Right lobe of liver (tissue), 6 donors: ENCODE measurements at regions not wholly inside any gene's neighbourhood (a gene's known extent, or its start where the extent isn't known, plus 50 kb on each side); places are given as distances from the start of the nearest gene placed in this dataset.

Experiments used
- ATAC-seq, 4 donors: fragments of 200-7000 bp; cut with Tn5 transposase; one replicate each; pipeline ENCODE4 v1.9.1; 2020; ENCODE audit warnings: mild to moderate bottlenecking in 4 of 4, moderate library complexity in 4 of 4
- DNase-seq, 3 donors: peaks; one replicate each; pipeline ENCODE4 v3.0.0-alpha.2; 2020
- H3K27ac ChIP-seq, 3 donors: fragments of 200-600 bp; one replicate each; pipeline ENCODE4 v1.8.0; 2022
- H3K27me3 ChIP-seq, 2 donors: fragments of 200-600 bp; one replicate each; pipeline ENCODE4 v1.8.0; 2022
- H3K36me3 ChIP-seq, 4 donors: fragments of 200-600 bp; sonication (generic) in 1 of 4; one replicate each; pipeline versions ENCODE4 v1.5.1 to v1.8.0; 2017 to 2022; ENCODE audit warnings: control low read depth in 1 of 4
- H3K4me1 ChIP-seq, 4 donors: fragments of 200-600 bp; sonication (generic) in 1 of 4; one replicate each; pipeline versions ENCODE4 v1.5.1 to v1.8.0; 2017 to 2022; ENCODE audit warnings: control low read depth in 1 of 4
- H3K4me3 ChIP-seq, 3 donors: fragments of 200-600 bp; one replicate each; pipeline ENCODE4 v1.8.0; 2022
- H3K9me3 ChIP-seq, 4 donors: fragments of 200-600 bp; sonication (generic) in 1 of 4; one replicate each; pipeline versions ENCODE4 v1.5.1 to v1.8.0; 2017 to 2022; ENCODE audit warnings: control low read depth in 1 of 4
- CTCF ChIP-seq, 4 donors: fragments of 200-600 bp in 3 of 4; fragments of 450-650 bp in 1 of 4; IDR thresholded peaks; one replicate each; pipeline versions ENCODE4 v1.5.1 to v1.8.0; 2016 to 2022; ENCODE audit warnings: antibody characterized with exemption in 4 of 4, mild to moderate bottlenecking in 2 of 4
- POLR2A ChIP-seq: fragments of 450-650 bp; IDR thresholded peaks from one replicate; pipeline ENCODE4 v1.6.1; 2017; ENCODE audit warnings: antibody characterized with exemption, mild to moderate bottlenecking
- WGBS: methylation state at CpG from one replicate; pipeline ENCODE4 v1.1.6; 2018; ENCODE audit warnings: low coverage, low lambda C conversion rate; ENCODE audit not compliant: insufficient coverage; ENCODE audit errors: missing lambda C conversion rate; 5-methylcytosine and 5-hydroxymethylcytosine counted together
- intact Hi-C, 2 donors: fragments of 100-400 bp; cut with DNase I; formaldehyde crosslinking; loops; one replicate each; pipeline versions ENCODE4 v1.11.2 to v1.14.1; 2022
- donor health status: DM: no; HTN: yes; CAD: no.
- donor health status: DM: no; HTN: no; CAD: no.
- donor health status: DM: no; HTN: no; CAD: no.
- donor health status: DM: no; HTN: yes; CAD: no.
- donor health status: DM: no; HTN: yes; CAD: no.

- WGBS = 82% methylated on average over 5 of the region's 7 CpGs
- H3K27ac ChIP-seq = no peak overlapping the region
- H3K36me3 ChIP-seq = no peaks in the 10 kb centered on the region
- intact Hi-C loops = no loop called here
- no peak overlapping the region for H3K4me3 ChIP-seq
- ATAC-seq (peak in 1 of 4 donors; percentile 7), DNase-seq (no peak)
- H3K9me3 ChIP-seq = no peaks in the 10 kb centered on the region
- TF ChIP-seq POLR2A (no peak), CTCF (IDR thresholded peaks at IDR 0.05) (no peak)
- H3K27me3 ChIP-seq = no peaks in the 10 kb centered on the region
- peaks cover 0 to 42% (median 2%) of the 10 kb centered on the region in 4 donors for H3K4me1 ChIP-seq
Observed at GRCh38 chr11:34825670-34826383, 90.4 kb downstream of the APIP start.

GRCh38 chr11:34825315-34825669, 90.9 kb downstream of the APIP start:
- DNase-seq (no peak), ATAC-seq (no peak)
- Histone ChIP-seq H3K4me3 (no peak overlapping the region), H3K4me1 (peaks cover 0 to 42% (median 2%) of the 10 kb centered on the region in 4 donors), H3K27me3 (no peaks in the 10 kb centered on the region), H3K27ac (no peak overlapping the region), H3K9me3 (no peaks in the 10 kb centered on the region), H3K36me3 (no peaks in the 10 kb centered on the region)
- 60% methylated on average over 3 of the region's 3 CpGs for WGBS
- TF ChIP-seq POLR2A (no peak), CTCF (IDR thresholded peaks at IDR 0.05) (no peak)
- intact Hi-C loops = no loop called here

- DNase-seq (no peak), ATAC-seq (no peak)
- Histone ChIP-seq H3K27ac (no peak overlapping the region), H3K9me3 (no peaks in the 10 kb centered on the region), H3K4me1 (peaks cover 0 to 42% (median 2%) of the 10 kb centered on the region in 4 donors), H3K27me3 (no peaks in the 10 kb centered on the region), H3K36me3 (no peaks in the 10 kb centered on the region), H3K4me3 (no peak overlapping the region)
- intact Hi-C loops = no loop called here
- no peak for TF ChIP-seq CTCF (IDR thresholded peaks at IDR 0.05)
- no peak for TF ChIP-seq POLR2A
Observed at GRCh38 chr11:34824425-34824824, 91.8 kb downstream of the APIP start.

GRCh38 chr11:34823639-34824038, 92.5 kb downstream of the APIP start:
- peak overlapping the region in 1 of 3 donors; percentile 82 for H3K27ac ChIP-seq
- no peak overlapping the region for H3K4me3 ChIP-seq
- DNase-seq (no peak), ATAC-seq (peak in 1 of 4 donors; percentile 4)
- H3K36me3 ChIP-seq = no peaks in the 10 kb centered on the region
- H3K27me3 ChIP-seq = no peaks in the 10 kb centered on the region
- H3K9me3 ChIP-seq = no peaks in the 10 kb centered on the region
- no peak for TF ChIP-seq CTCF (IDR thresholded peaks at IDR 0.05)
- no peak for TF ChIP-seq POLR2A
- intact Hi-C loops = no loop called here
- 73% methylated on average over 2 of the region's 2 CpGs for WGBS
- H3K4me1 ChIP-seq = peaks cover 0 to 42% (median 2%) of the 10 kb centered on the region in 4 donors

GRCh38 chr11:34823197-34823596, 93.0 kb downstream of the APIP start:
- 13% methylated on average over 3 of the region's 3 CpGs for WGBS
- ATAC-seq (peak; percentile 82 to 93 (median 85)), DNase-seq (peak; percentile 24 to 81 (median 80))
- Histone ChIP-seq H3K9me3 (no peaks in the 10 kb centered on the region), H3K4me3 (no peak overlapping the region), H3K27ac (peak overlapping the region in 2 of 3 donors; percentile 51 to 82), H3K27me3 (no peaks in the 10 kb centered on the region), H3K4me1 (peaks cover 0 to 42% (median 2%) of the 10 kb centered on the region in 4 donors), H3K36me3 (no peaks in the 10 kb centered on the region)
- intact Hi-C loops = no loop called here
- TF ChIP-seq POLR2A = no peak
- no peak for TF ChIP-seq CTCF (IDR thresholded peaks at IDR 0.05)
